H1 (cell line): ENCODE measurements at regions not wholly inside any gene's neighbourhood (a gene's known extent, or its start where the extent isn't known, plus 50 kb on each side); places are given as distances from the start of the nearest gene placed in this dataset.

Source experiments
- CTCF ChIA-PET: fragments of 300-600 bp; sonication (Branson Sonifier 250); formaldehyde crosslinking; loops from one replicate; lab custom pipeline; 2021; ENCODE audit not compliant: partially characterized antibody; lab: Charles Lee
- POLR2A ChIA-PET: fragments of 300-600 bp; sonication (Branson Sonifier 250); formaldehyde crosslinking; loops from one replicate; lab custom pipeline; 2021; ENCODE audit warnings: inconsistent platforms; ENCODE audit not compliant: partially characterized antibody; lab: Charles Lee
- DNase-seq, 2 experiments: peaks; one replicate each; pipeline versions ENCODE4 v3.0.0 to v3.0.0-alpha.2; 2010 to 2022; ENCODE audit warnings: low spot score in 2 of 2, low read depth in 1 of 2, mixed read lengths in 1 of 2
- FAIRE-seq: peaks from 2 replicates; lab custom pipeline; 2011; peaks lifted over from hg19 to GRCh38; lab: Jason Lieb, UNC
- H2AFZ ChIP-seq: 2 replicates; pipeline ENCODE4 v1.8.1; 2012; ENCODE audit warnings: low read length, inconsistent platforms
- H2AK5ac ChIP-seq: 2 replicates; pipeline ENCODE4 v1.6.1; 2013; ENCODE audit warnings: low read depth, low read length
- H2BK120ac ChIP-seq: replicated peaks from 2 replicates; pipeline ENCODE3; 2013; ENCODE audit warnings: low read depth, low read length, inconsistent platforms
- H2BK12ac ChIP-seq: 2 replicates; pipeline ENCODE4 v1.6.1; 2013; ENCODE audit warnings: low read depth, low read length
- H2BK15ac ChIP-seq: 2 replicates; pipeline ENCODE4 v1.6.1; 2013; ENCODE audit warnings: low read length
- H2BK20ac ChIP-seq: 2 replicates; pipeline ENCODE4 v1.6.1; 2013; ENCODE audit warnings: low read length
- H2BK5ac ChIP-seq: 2 replicates; pipeline ENCODE4 v1.6.1; 2013; ENCODE audit warnings: low read depth, low read length
- H3K14ac ChIP-seq: 2 replicates; pipeline ENCODE4 v1.6.1; 2013; ENCODE audit warnings: inconsistent platforms; ENCODE audit not compliant: insufficient read length
- H3K18ac ChIP-seq: 2 replicates; pipeline ENCODE4 v1.6.1; 2013; ENCODE audit warnings: low read length; ENCODE audit errors: extremely low read depth
- H3K23ac ChIP-seq: 2 replicates; pipeline ENCODE4 v1.6.1; 2013; ENCODE audit warnings: inconsistent platforms; ENCODE audit not compliant: insufficient read length
- H3K23me2 ChIP-seq: 2 replicates; pipeline ENCODE4 v1.6.1; 2013; ENCODE audit warnings: low read depth, low read length
- H3K27ac ChIP-seq: 2 replicates; pipeline ENCODE4 v1.6.1; 2011; ENCODE audit warnings: low read depth, low read length, inconsistent platforms
- H3K27me3 ChIP-seq, 4 experiments: replicated peaks in 1 of 4; 1 replicate in 1 of 4; 2 replicates in 3 of 4; pipeline versions ENCODE4 v1.6.1 to v1.8.1; 2011 to 2013; ENCODE audit warnings: low read length in 3 of 4, mild to moderate bottlenecking in 3 of 4, inconsistent platforms in 2 of 4, mixed read lengths in 2 of 4, moderate library complexity in 1 of 4; ENCODE audit not compliant: control insufficient read depth in 3 of 4, insufficient read depth in 3 of 4; ENCODE audit errors: extremely low read depth in 1 of 4
- H3K36me3 ChIP-seq, 4 experiments: 2 replicates each; pipeline versions ENCODE4 v1.6.1 to v1.8.1; 2011 to 2013; ENCODE audit warnings: mild to moderate bottlenecking in 4 of 4, low read length in 3 of 4, moderate library complexity in 2 of 4, control low read depth in 1 of 4, inconsistent platforms in 1 of 4; ENCODE audit not compliant: insufficient read depth in 4 of 4, control insufficient read depth in 2 of 4
- H3K4ac ChIP-seq: replicated peaks from 2 replicates; pipeline ENCODE3; 2013; ENCODE audit warnings: low read length, low read depth, mixed read lengths, inconsistent platforms; ENCODE audit not compliant: insufficient read length
- H3K4me1 ChIP-seq, 4 experiments: replicated peaks in 1 of 4; 1 replicate in 1 of 4; 2 replicates in 3 of 4; pipeline versions ENCODE4 v1.6.1 to v1.8.1; 2011 to 2013; ENCODE audit warnings: low read length in 3 of 4, inconsistent platforms in 2 of 4, mixed read lengths in 1 of 4; ENCODE audit not compliant: insufficient read depth in 4 of 4, control insufficient read depth in 3 of 4
- H3K4me2 ChIP-seq, 2 experiments: 2 replicates each; pipeline versions ENCODE4 v1.6.1 to v1.8.1; 2011 to 2013; ENCODE audit warnings: low read depth in 2 of 2, low read length in 2 of 2, control low read depth in 1 of 2, inconsistent platforms in 1 of 2, mild to moderate bottlenecking in 1 of 2; ENCODE audit not compliant: insufficient read depth in 1 of 2
- H3K4me3 ChIP-seq, 4 experiments: fragments of 200-600, 300-600 bp in 1 of 4; sonication (generic), shearing (Covaris generic), sonication (Bioruptor Twin) in 1 of 4; 2 replicates each; pipeline versions ENCODE4 v1.5.1 to v1.8.1; 2011 to 2016; ENCODE audit warnings: low read length in 4 of 4, low read depth in 3 of 4, control low read depth in 2 of 4, inconsistent platforms in 2 of 4, mild to moderate bottlenecking in 2 of 4, mixed read lengths in 1 of 4, moderate library complexity in 1 of 4; ENCODE audit not compliant: insufficient read depth in 2 of 4; ENCODE audit errors: extremely low read depth in 1 of 4
- H3K56ac ChIP-seq: replicated peaks from 2 replicates; pipeline ENCODE3; 2013; ENCODE audit warnings: low read depth, mild to moderate bottlenecking, mixed read lengths, low read length, inconsistent platforms; ENCODE audit not compliant: insufficient read length
- H3K79me1 ChIP-seq: 2 replicates; pipeline ENCODE4 v1.6.1; 2013; ENCODE audit warnings: low read depth, low read length, control low read depth
- H3K79me2 ChIP-seq, 2 experiments: 2 replicates each; pipeline versions ENCODE4 v1.6.1 to v1.8.1; 2012 to 2013; ENCODE audit warnings: low read length in 2 of 2, mild to moderate bottlenecking in 2 of 2, inconsistent platforms in 1 of 2; ENCODE audit not compliant: insufficient read depth in 2 of 2, control insufficient read depth in 1 of 2
- H3K9ac ChIP-seq, 4 experiments: replicated peaks in 1 of 4; 1 replicate in 1 of 4; 2 replicates in 3 of 4; pipeline versions ENCODE4 v1.6.1 to v1.8.1; 2011 to 2013; ENCODE audit warnings: low read depth in 3 of 4, low read length in 3 of 4, control low read depth in 2 of 4, mild to moderate bottlenecking in 2 of 4, moderate library complexity in 2 of 4, inconsistent platforms in 1 of 4; ENCODE audit errors: extremely low read depth in 1 of 4
- H3K9me3 ChIP-seq, 2 experiments: 2 replicates each; pipeline versions ENCODE4 v1.6.1 to v1.8.1; 2012 to 2013; ENCODE audit warnings: mild to moderate bottlenecking in 2 of 2, moderate library complexity in 2 of 2, control low read depth in 1 of 2, inconsistent platforms in 1 of 2, low read depth in 1 of 2, low read length in 1 of 2, mixed read lengths in 1 of 2; ENCODE audit not compliant: insufficient read depth in 2 of 2
- H4K20me1 ChIP-seq, 2 experiments: replicated peaks in 1 of 2; 2 replicates each; pipeline versions ENCODE3 to v1.8.1; 2011 to 2013; ENCODE audit warnings: inconsistent platforms in 2 of 2, low read length in 2 of 2, mild to moderate bottlenecking in 1 of 2; ENCODE audit not compliant: insufficient read depth in 2 of 2, control insufficient read depth in 1 of 2
- H4K5ac ChIP-seq: 2 replicates; pipeline ENCODE4 v1.6.1; 2013; ENCODE audit warnings: low read length, low read depth, mixed read lengths, inconsistent platforms; ENCODE audit not compliant: insufficient read length
- H4K8ac ChIP-seq: 2 replicates; pipeline ENCODE4 v1.8.0; 2013; ENCODE audit warnings: mild to moderate bottlenecking, moderate library complexity, low read length, inconsistent platforms; ENCODE audit not compliant: insufficient read depth; ENCODE audit errors: extremely low read depth
- H4K91ac ChIP-seq: replicated peaks from 2 replicates; pipeline ENCODE3; 2013; ENCODE audit warnings: low read length, mixed read lengths, inconsistent platforms; ENCODE audit not compliant: insufficient read length
- CBX5 ChIP-seq: fragments of 300-800, 300-1000 bp; sonication (generic); IDR thresholded peaks from 2 replicates; pipeline ENCODE4 v1.7.1; 2016; ENCODE audit warnings: antibody characterized with exemption, low read length, low read depth
- CHD1 ChIP-seq: IDR thresholded peaks from 2 replicates; pipeline ENCODE4 v1.6.1; 2012; ENCODE audit warnings: low read depth, low read length, improper control_type of control experiment
- CTCF ChIP-seq, 3 experiments: IDR thresholded peaks; 1 replicate in 2 of 3; 2 replicates in 1 of 3; pipeline versions ENCODE4 v1.5.1 to v1.6.1; 2011; ENCODE audit warnings: low read length in 3 of 3, mild to moderate bottlenecking in 3 of 3, inconsistent platforms in 2 of 3, low read depth in 1 of 3, moderate library complexity in 1 of 3; ENCODE audit not compliant: insufficient read depth in 1 of 3; ENCODE audit errors: control extremely low read depth in 1 of 3
- EGR1 ChIP-seq: IDR thresholded peaks from 2 replicates; pipeline ENCODE4 v1.6.1; 2011; ENCODE audit warnings: low read depth, low read length, borderline replicate concordance
- JUN ChIP-seq: IDR thresholded peaks from 2 replicates; pipeline ENCODE4 v1.6.1; 2011; ENCODE audit warnings: low read depth, mild to moderate bottlenecking, improper control_type of control experiment, low read length
- MAX ChIP-seq: IDR thresholded peaks from 2 replicates; pipeline ENCODE4 v1.6.1; 2012; ENCODE audit warnings: inconsistent platforms
- NRF1 ChIP-seq: IDR thresholded peaks from 2 replicates; pipeline ENCODE4 v1.6.1; 2011; ENCODE audit warnings: mild to moderate bottlenecking, low read depth, low read length, improper control_type of control experiment
- PHF8 ChIP-seq: fragments of 200-600 bp; sonication (generic); conservative IDR thresholded peaks from 2 replicates; pipeline ENCODE4 v1.7.1; 2012; ENCODE audit warnings: low read depth, mild to moderate bottlenecking, inconsistent platforms, low read length, moderate library complexity
- RAD21 ChIP-seq, 2 experiments: IDR thresholded peaks in 1 of 2; conservative IDR thresholded peaks in 1 of 2; 2 replicates each; pipeline ENCODE4 v1.6.1; 2011; ENCODE audit warnings: low read depth in 2 of 2, low read length in 2 of 2, improper control_type of control experiment in 1 of 2, inconsistent platforms in 1 of 2, mild to moderate bottlenecking in 1 of 2, moderate library complexity in 1 of 2
- SRF ChIP-seq: IDR thresholded peaks from 2 replicates; pipeline ENCODE4 v1.6.1; 2011; ENCODE audit warnings: mild to moderate bottlenecking, low read depth, low read length, moderate library complexity
- TAF7 ChIP-seq: optimal IDR thresholded peaks from 2 replicates; pipeline ENCODE3; 2011; ENCODE audit warnings: low read depth, mild to moderate bottlenecking, inconsistent platforms, low read length, moderate library complexity, borderline replicate concordance
- YY1 ChIP-seq: IDR thresholded peaks from 2 replicates; pipeline ENCODE4 v1.6.1; 2011; ENCODE audit warnings: low read depth, mild to moderate bottlenecking, low read length
- WGBS, 2 experiments: shearing (Covaris generic) in 1 of 2; methylation state at CpG; one replicate each; pipeline versions ENCODE4 v1.1.6 to v1.1.7; 2013 to 2015; ENCODE audit warnings: low lambda C conversion rate in 2 of 2, mixed read lengths in 2 of 2, inconsistent platforms in 1 of 2, low coverage in 1 of 2, missing lambda C conversion rate in 1 of 2; ENCODE audit not compliant: insufficient replicate concordance in 2 of 2, insufficient coverage in 1 of 2, insufficient read length in 1 of 2; ENCODE audit errors: extremely low coverage in 1 of 2, missing lambda C conversion rate in 1 of 2; 5-methylcytosine and 5-hydroxymethylcytosine counted together

GRCh38 chr2:7866104-7866503, 815.8 kb upstream of the ID2 start:
- H4K8ac ChIP-seq = no peak overlapping the region
- FAIRE-seq = no peak
- no peaks in the 10 kb centered on the region for H3K27me3 ChIP-seq
- H3K79me1 ChIP-seq = peaks cover 2% of the 10 kb centered on the region; the same call in 1 of the 2 replicates
- no peak overlapping the region for H3K4me3 ChIP-seq
- H3K23ac ChIP-seq = no peak overlapping the region
- WGBS, 2 experiments = 85% methylated on average over 3 of the region's 3 CpGs; no CpG with 5 or more reads in 1 of the 2 experiments
- H4K91ac ChIP-seq = no peak overlapping the region
- peaks cover 0 to 45% (median 1%) of the 10 kb centered on the region in 4 experiments; a peak in 3 of 8 replicates for H3K36me3 ChIP-seq
- H2BK12ac ChIP-seq = no peak overlapping the region
- no peaks in the 10 kb centered on the region for H3K23me2 ChIP-seq
- H2BK120ac ChIP-seq = no peak overlapping the region
- peaks cover 0 to 5% of the 10 kb centered on the region in 2 experiments; a peak in 1 of 4 replicates for H3K79me2 ChIP-seq
- TF ChIP-seq MAX (no peak), JUN (no peak), YY1 (no peak), CTCF (IDR thresholded peaks at IDR 0.05; ENCODE audit: control extremely low read depth in 1 of 3, insufficient read depth in 1 of 3, low read depth in 1 of 3, low read length in 3 of 3) (no peak), NRF1 (no peak), CBX5 (no peak), RAD21 (IDR thresholded peaks at IDR 0.05 in 1 of 2, conservative IDR thresholded peaks at IDR 0.05 in 1 of 2; ENCODE audit: low read depth in 2 of 2, low read length in 2 of 2) (no peak), SRF (no peak), EGR1 (no peak), TAF7 (no peak), CHD1 (no peak), PHF8 (no peak)
- no peak overlapping the region for H3K27ac ChIP-seq
- H2BK5ac ChIP-seq = no peak overlapping the region
- ChIA-PET CTCF (no interaction called here), POLR2A (no interaction called here)
- no peak overlapping the region for H3K18ac ChIP-seq
- no peak overlapping the region for H3K4me2 ChIP-seq
- no peak overlapping the region for H2BK15ac ChIP-seq
- DNase-seq = no peak
- no peak overlapping the region for H2AFZ ChIP-seq
- H3K9me3 ChIP-seq = no peaks in the 10 kb centered on the region
- H3K9ac ChIP-seq = no peak overlapping the region
- peaks cover 0 to 4% (median 3%) of the 10 kb centered on the region in 4 experiments; a peak in 5 of 7 replicates for H3K4me1 ChIP-seq
- no peaks in the 10 kb centered on the region for H4K20me1 ChIP-seq
- no peak overlapping the region for H2AK5ac ChIP-seq
- no peak overlapping the region for H3K4ac ChIP-seq
- H3K14ac ChIP-seq = no peak overlapping the region
- H4K5ac ChIP-seq = no peak overlapping the region
- no peak overlapping the region for H3K56ac ChIP-seq
- no peak overlapping the region for H2BK20ac ChIP-seq
